HG03196 (cell line): ENCODE measurements at regions not wholly inside any gene's neighbourhood (a gene's known extent, or its start where the extent isn't known, plus 50 kb on each side); places are given as distances from the start of the nearest gene placed in this dataset.

ENCODE experiments used
- ATAC-seq: cut with Tn5 transposase; IDR thresholded peaks from one replicate; pipeline ENCODE4 v1.9.1; 2021; ENCODE audit not compliant: unreplicated experiment

DNA sequence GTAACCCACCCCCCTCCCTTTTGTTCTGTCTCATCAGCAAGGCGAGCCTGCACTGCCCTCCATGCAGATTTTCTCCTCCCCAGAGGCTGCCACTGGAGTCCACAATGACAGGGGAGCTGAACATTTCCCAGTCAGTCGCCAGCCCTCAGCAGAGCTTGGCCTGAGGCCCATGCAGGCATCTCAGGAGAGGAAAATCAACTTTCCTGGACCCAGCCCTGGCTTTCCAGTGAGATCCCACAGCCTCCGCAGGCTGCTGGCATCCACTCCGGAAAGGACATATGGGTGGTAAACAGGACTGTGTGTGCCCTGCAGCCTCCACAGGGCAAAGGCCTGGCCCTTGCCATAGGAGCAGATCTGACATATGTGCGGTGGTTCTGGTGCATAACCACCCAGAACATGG is 253.8 kb downstream of the TNS1 start:
- no peak for ATAC-seq

DNA sequence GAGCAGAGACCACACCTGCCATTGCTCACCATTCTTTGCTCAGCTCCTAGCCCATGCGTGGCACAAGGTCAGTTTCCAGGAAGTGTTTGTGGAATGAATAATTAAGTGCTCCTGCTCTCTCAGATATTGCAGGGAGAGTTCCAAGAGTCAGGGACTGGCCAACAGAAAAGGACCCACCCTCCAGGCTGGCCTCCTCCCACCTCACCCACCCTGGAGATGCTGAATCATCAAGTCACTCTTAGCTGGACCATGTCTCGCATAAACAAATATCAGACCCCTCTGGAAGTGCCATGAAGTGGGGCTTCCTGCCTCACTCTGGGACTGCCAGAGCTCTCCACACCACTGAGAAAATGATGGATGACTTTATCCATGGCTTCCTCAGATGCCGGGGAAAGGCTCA is 256.0 kb downstream of the TNS1 start:
- no peak for ATAC-seq

- ATAC-seq, result no peak
Observed at GRCh38 chr2:217743966-217744761, 258.6 kb downstream of the TNS1 start.

GRCh38 chr2:217743407-217743806 is 259.4 kb downstream of the TNS1 start:
- no peak for ATAC-seq

DNA sequence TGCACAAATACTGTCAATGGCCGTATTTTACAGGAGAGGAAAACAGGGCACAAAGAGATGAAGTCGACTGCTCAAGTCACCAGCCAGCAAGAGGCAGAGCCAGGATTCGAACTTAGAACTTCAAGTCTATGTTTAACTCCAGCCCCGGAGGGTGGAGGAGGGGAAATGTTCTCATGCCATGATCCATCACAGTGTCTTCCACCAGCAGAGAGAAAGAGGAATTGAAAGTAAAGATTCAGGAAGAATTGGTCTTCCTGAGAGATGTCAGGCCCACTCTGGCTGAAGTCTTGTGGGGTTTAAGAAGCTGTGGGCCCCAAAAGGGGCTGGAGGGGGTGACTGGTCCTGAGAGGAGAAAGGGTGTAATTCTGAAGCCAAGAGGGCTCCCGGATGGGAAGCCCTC is 260.0 kb downstream of the TNS1 start:
- ATAC-seq, result no peak

- no peak for ATAC-seq
Observed at GRCh38 chr2:217742276-217742675, 260.5 kb downstream of the TNS1 start.

DNA sequence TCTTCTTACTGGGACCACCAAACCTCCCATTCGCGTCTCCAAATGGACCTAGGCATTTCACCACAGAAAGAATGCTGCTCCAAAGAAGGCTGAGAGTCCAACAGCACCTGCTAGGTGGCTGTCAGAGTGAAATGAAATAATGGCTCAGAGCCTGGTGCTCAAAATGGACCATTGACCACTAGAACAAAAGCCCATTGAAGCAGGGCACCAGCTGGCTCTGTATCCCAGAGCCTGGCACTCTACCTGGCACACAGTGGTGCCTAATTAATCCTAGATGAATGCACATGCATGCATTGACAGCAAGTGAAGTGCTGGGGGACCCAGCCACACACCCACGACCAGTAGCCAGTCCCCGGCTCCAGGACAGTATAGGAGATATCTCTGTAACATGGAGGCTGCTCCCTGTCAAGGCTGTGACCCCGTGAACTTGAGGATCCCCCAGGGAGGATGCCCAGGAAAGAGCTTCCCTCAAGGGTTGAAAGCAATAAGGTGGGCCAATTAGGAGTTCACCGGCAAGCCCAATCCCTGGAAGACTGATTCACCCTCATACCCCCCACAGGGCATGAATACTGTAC is 261.3 kb downstream of the TNS1 start:
- ATAC-seq, result no peak

- ATAC-seq, result no peak
Observed at GRCh38 chr2:217740756-217741155, 262.0 kb downstream of the TNS1 start.

GRCh38 chr2:217740178-217740577 is 262.6 kb downstream of the TNS1 start:
- ATAC-seq, result no peak

DNA sequence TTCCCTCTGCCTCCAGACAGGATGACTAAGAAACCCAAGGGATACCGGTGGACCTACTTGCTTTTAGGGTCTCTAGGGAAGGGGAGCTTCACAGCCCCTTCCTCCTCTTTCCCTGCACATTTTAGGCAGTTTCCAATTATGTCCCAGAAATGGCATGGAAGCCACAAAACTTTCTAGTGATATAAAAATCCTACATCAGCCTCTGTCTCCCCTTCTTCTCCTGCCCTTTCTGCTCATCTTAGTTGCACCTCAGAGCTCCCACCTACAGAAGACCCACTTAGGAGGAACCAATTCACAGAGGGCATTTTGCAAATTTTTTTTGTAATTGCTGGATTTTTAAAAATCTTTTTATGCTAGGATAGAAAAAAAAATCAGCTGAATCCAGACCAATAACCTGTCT is 263.1 kb downstream of the TNS1 start:
- no peak for ATAC-seq

DNA sequence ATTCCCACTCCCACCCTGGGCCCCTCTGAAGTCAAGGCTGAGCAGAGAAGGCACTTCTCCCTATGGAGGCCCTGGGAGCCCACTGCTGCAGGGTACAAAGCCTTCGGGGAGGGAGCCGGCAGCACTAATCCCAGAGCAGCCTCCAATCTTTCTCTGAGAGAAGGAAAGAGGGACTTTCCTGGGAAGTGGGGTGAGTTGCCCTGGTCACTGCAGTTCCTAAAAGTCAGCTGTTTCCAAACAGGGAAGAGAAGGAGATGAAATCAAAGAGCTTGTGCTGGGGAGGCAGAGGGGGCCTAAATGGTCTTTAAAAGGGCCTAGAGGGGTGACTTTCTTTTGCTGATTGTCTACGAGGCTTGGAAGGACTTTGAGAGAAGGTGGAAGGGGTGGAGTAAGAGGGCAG is 264.7 kb downstream of the TNS1 start:
- ATAC-seq, result no peak

DNA sequence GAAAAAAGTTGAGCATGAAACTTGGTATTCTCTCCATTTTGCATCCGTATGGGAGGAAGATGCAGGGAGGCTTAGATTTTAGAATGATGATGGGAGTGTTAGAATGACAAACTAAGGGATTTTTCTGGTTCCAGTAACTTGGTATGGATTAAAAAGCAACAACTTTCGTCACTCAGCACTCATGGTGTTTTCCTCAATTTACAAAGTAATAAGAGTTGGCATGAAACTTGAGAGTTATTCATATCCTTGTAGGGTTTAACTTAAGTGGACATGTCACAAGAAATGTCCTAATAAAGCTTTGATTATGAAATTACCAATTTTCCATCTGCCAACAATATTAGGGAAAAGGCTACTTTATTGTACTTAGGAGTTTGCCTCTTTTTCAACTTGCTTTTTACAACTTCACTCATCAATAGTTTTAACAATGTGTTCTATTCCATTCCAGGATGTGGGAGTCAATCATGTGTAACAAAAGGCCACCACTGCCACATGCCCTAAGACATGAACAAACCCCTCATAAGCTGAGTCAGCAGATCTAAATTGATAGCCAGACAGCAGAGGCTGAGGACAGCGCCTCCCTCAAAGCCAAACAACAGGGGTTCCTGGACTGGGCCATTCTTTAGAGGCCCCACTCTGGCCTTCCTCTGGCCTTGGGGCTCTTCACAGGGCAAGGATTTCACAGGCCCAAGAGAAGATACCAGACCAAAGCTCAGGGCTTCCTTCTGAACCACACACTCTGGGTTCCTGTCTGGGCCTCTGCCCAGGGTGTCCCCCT is 265.8 kb downstream of the TNS1 start:
- ATAC-seq, result no peak

DNA sequence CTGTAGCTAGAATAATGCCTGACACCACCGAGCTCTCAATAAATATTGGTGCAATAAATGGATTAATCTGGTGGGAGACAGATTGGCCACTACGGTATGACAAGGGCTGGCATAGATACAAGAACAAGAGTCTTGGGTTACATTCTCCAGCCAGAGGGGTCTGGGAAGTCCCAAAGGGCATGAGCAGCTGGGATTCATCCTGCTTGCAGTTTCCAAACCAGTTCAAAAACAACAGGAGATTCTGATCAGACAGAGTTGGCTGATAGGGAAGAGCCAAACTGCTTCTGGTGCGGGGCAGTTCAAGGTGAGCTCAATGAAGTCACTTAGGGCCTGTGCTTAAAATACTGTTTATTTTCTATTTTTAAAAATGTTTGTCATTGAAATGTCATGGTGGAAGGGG is 266.9 kb downstream of the TNS1 start:
- no peak for ATAC-seq

- no peak for ATAC-seq
Observed at GRCh38 chr2:217735034-217735433, 267.8 kb downstream of the TNS1 start.

DNA sequence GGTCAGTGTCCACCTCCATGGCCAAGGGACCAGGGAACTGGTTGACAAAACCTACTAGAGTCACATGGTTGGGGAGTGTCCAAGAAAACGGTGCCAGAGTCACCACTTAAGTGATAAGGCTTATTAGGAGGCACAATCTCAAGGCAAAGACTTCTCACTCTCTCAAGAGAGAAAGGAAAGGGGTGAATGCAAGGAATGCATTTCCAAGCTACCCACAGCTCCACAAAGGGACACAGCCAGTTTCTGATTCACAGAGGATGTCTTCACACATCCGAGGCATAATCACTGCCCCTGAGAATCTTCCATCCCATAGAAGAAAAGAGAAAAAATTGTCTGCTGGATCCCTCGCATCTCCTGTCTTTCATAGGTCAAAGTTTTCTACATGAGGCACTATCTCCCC is 269.3 kb downstream of the TNS1 start:
- ATAC-seq, result no peak

DNA sequence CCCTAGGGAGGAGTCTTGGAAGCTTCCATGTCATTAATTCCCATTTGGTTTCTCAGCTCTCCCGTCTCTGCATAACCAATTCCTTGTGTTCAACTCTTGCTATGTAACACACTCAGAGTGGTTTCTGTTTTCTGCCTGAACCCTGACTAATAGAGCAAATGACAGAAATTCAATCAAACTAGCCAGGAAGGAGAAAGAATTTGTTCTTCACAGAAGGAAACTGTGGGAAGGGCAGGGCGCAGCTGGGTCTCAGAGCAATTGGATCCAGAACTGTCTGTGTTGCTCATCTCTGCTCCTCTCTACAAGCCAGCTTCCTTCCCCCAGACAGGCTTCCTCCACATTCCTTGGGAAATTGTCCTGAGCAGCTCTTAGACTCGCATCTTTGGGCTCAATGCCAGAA is 269.8 kb downstream of the TNS1 start:
- ATAC-seq, result no peak

DNA sequence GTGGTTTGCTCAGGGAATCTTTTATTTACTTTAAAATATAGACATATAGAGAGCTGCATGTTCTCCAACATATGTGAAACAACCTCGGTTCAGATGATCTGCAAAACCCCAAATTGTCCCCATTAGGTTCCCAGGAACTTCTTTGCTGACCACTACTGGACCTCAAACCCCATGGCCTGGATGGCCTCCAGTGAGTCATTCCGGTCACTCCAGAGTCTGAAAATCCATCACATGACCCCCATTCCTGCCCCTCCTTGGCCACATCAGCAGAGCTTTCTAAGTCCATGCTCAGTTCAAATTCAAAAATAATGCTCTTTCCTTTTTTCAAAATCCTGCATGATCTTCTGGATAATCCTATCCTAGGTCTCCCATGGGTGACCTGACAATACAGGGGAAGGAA is 271.0 kb downstream of the TNS1 start:
- no peak for ATAC-seq

- no peak for ATAC-seq
Observed at GRCh38 chr2:217729421-217730053, 273.3 kb downstream of the TNS1 start.

- ATAC-seq, result no peak
Observed at GRCh38 chr2:217727801-217728200, 275.0 kb downstream of the TNS1 start.

GRCh38 chr2:217725409-217725808 is 277.4 kb downstream of the TNS1 start:
- no peak for ATAC-seq

DNA sequence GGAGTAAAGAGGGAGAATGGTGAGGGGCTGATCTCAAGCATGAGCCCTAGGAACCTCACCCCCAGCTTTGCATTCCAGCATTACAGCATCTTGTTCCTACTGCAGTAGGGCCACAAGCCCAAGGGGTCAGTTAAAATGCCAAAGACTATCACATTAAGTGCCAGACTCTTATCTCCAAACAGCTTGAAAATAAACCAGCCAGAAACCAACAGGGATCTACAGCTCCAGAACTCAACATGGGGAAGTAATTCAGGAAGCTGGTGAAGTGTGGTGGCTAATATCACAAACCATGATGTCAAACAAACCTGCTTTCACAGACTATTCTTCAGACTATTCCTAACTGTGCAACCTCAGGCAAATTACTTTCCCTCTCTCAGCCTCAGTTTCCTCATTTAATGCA is 278.3 kb downstream of the TNS1 start:
- no peak for ATAC-seq

DNA sequence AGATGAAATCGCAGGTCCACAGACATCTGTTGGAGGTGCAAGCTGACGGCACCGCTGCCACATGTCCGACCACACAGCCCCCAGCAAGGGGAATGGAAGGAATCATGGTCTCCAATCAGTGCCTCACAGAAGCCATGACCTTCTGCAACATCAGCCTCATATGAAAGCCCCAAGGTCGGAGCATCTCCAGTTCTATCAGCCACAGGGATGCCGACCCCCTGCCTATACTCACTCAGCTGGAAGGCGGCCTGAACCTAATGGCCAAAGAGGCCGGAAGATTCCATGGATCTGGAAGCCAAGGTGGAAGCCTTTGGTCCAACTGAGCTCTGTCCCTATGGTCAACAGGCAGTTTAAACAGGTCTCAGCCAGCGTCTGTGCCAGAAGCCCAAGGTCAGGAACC is 278.8 kb downstream of the TNS1 start:
- no peak for ATAC-seq
